Stimulated activated CD4-positive, alpha-beta T cell treated with anti-CD3 and anti-CD28 coated beads, Interleukin-15, amount 100 ng/mL, for 24 hours (primary cell): ENCODE measurements at regions not wholly inside any gene's neighbourhood (a gene's known extent, or its start where the extent isn't known, plus 50 kb on each side); places are given as distances from the start of the nearest gene placed in this dataset.

ENCODE experiments used
- DNase-seq: peaks from one replicate; pipeline ENCODE4 v3.0.0-alpha.2; 2020

DNA sequence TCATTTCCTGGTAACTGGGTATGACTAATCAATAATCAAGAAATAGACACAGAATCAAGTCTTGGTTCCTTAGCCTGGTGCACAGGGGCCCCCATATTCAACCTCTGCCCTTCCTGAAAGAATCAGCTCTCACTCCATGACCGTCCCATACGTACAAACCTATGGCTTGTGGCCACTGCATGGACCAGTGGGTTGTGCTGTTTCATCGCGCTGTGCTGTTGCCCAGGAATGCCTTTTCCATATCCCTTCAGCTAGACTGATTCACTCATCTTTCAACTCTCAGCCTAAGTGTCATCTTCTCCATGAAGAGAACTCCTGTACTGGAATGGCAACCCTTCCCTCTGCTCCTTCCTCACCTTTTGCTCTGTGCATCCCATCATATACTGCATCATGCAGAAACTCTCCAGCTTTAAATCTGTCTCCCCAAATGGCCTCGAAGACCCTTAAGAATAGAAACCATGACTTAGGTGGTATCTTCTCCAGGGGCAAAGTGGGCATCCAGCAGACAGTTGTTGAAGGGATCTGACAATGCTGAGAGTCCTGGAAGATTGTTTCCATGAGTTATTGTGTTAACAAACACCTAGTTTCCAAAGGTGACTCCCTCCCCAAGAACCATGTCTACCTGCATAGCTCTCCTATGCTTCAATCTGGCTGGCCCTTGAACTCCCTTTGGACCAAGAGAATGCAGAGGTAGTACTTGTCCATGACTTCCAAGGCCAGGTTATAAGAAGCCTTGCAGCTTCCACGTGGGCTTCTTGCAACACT is 180.8 kb downstream of the ACTL7B start:
- no peak for DNase-seq

DNA sequence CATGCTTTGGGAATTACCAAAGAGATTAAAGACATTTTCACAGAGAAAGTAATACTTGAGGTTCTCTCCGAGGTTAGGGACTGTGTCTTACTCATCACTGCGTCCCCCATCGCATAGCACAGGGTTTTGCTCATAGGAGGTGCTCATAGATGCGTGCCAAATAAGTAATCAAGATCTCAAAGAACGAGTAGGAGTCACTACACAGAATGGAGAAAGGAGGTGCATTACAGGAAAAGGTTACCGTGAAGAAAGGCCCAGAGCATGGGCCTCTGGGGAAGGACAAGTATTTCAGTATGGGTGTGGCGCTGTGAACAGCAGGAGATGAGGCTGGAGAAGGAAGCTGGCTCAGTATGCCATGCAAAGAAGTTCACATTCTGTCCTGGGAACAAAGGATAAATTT is 182.4 kb downstream of the ACTL7B start:
- no peak for DNase-seq

DNA sequence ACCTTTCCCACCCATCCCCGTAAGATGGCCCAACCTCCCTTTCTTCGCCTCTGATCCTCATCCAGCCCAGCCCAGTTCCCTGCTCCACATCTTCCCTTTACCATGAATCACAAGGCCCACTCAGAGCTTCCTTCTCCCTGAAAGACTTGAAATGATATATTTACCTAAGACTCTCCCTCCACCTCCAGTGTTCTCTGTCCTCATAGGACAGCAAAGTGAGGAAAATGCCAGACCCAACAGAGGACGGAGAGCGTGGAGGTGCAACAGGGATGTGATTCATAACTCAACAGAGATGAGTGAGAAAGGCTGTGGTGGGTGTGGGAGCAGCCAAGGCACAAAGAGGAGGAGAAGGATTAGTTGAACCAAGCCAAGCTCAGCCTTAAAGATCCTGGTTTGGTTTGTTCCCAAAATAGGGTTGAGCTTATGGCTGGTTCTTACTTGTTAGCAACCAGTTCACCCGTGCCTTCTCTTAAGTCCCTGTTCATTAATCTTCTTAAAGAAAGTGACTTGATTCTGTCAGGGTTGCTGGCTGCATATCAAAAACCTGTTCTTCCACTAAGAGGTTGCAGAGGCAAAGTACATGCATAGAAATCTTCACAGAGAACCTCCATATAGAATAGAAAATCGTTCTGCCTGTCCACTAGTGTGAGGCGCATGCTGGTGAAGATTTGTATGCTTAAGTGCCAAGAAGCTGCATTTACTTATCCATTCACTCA is 183.2 kb downstream of the ACTL7B start:
- no peak for DNase-seq

DNA sequence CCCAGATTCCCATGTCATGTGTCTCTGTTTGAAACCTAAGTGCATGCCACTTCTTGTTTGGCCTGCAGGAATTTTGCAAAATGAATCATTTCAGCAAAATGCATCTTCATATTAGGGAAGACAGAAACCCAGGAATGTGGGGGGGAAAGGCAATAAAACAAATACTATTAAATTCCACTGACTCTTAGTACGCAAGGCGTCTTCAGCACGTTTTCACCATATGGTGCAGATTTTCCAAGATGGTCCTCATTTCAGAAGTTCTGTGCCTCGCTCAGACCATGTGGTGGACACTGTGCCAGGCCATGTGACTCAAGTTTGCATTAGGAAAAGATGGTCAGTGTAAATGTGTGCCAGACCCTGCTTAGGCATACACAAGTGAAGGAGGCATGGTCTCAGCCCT is 184.0 kb downstream of the ACTL7B start:
- no peak for DNase-seq

DNA sequence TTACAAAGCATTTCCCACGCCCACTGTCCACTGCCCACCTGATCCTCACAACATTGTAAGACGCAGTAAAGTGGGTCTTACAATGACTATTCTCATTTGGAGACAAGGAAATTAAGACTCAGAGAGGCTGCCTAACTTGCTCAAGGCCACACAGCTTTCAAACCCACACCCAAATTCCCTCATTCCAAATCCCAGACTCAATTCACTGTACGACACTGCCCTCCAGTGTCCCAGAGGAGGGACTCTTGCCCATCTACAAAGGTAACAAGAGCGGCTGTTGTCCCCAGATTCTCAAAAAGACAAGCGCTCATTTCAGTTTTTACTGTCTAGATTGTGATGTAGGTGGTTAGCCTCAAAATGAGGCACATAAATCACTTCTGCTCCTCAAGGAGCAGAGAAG is 184.6 kb downstream of the ACTL7B start:
- no peak for DNase-seq

DNA sequence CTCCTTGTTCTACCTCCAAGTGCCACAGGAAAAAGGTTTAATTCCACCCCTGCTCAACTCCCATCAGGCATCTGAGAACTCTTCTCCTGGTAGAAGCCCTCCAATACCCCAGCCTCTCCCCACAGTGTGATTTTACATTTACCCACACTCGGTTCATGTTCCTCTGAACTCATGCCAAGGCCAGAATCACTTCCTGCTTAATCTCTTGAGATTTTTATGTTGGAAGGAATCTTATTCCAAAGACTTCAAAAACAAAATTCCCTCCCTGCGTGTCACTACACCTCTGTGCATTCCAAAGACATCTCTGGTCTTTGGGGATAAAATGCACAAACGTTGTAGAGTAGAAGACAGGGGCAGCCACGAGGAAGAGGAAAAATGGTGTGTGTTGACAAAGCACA is 186.8 kb downstream of the ACTL7B start:
- no peak for DNase-seq

DNA sequence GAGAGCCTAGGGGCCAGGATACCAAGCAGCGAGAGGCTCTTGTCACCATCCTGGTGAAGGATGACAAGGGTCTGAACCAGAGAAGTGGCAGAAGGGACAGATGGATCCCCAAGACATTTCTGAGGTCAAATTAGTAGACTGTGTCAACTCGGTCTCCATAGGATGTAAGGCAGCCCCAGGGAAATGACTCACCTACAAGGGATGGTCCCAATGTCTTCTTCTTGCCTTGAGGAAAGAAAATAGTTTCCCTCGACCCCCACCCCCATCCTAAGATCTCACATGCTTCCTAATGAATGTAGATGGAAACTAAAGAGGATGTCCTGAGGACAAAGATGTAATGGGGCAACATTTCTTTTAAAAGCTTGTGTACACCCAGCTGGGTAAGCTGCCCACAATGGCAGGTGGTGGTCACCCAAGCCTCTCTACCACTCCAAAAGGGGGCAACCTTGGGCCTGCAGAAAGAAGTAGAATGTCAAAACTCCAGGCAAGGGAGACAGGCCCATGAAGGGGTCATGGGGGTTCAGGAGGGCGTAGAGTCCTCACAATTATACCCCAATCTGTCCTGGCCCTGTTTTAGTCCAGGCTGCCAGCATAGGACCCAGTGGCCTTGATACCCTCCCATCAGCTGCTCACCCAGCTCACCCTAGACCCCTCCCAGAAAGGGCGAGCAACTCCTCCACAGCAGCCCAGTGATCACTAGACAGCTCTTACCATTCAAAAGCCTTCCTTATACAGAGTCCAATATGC is 187.4 kb downstream of the ACTL7B start:
- no peak for DNase-seq

DNA sequence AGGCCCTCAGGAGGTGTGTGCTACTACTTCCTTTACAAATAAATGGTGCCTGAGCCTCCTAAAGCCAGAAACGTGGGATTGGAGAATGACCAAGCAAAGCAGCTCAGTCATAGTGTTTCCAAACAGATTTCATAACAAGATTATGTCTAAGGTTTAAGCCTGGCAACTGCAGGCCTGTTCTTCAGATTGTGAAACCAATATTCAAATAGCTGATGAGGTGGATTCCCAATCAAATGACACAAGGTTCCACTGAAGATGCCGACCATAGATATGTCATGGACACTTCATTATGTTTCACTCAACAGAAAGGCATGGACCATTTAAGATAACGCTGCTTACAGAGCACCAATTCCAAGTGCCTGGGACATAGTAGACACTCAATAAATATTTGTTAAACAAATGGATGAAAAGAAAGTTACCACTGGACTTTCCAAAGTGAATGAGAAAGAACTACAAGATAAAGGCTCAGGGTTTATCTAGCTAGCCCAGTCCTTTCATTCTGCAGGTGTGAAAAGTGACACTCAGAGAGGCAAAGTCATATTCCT is 189.5 kb downstream of the ACTL7B start:
- no peak for DNase-seq

DNA sequence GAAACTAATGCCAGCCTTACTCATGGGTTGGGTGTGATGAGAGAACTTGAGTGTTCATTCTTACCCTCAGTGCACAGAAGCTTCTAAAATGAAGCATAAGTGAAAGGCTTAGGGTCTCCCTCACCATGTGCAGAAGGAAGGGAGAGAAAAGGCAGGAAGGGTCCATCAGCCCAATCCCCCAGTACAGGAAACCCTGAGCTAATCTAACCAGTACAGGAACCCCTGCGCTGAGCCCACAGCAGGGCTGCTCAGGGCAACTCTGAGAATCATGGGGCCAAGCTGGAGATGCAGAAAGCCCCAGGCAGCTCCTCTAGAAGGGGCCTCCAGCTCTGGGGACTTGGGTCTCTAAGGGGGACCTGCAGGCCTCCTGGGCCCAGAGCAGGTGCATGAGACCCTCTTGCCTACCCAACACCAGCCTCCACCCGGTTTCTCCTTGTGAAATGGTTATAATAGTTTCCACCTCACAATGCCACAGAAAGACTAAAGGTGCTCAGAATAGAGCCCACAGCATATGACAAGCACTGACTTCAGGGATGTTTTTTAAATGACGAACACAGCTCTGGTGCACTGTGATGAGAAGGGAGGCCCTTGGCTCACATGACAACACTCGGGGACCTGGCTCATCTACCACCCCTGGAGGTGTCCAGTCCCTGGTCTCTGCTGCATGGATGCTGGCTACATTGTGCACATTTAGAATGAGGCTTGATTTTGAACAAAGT is 190.1 kb downstream of the ACTL7B start:
- no peak for DNase-seq

DNA sequence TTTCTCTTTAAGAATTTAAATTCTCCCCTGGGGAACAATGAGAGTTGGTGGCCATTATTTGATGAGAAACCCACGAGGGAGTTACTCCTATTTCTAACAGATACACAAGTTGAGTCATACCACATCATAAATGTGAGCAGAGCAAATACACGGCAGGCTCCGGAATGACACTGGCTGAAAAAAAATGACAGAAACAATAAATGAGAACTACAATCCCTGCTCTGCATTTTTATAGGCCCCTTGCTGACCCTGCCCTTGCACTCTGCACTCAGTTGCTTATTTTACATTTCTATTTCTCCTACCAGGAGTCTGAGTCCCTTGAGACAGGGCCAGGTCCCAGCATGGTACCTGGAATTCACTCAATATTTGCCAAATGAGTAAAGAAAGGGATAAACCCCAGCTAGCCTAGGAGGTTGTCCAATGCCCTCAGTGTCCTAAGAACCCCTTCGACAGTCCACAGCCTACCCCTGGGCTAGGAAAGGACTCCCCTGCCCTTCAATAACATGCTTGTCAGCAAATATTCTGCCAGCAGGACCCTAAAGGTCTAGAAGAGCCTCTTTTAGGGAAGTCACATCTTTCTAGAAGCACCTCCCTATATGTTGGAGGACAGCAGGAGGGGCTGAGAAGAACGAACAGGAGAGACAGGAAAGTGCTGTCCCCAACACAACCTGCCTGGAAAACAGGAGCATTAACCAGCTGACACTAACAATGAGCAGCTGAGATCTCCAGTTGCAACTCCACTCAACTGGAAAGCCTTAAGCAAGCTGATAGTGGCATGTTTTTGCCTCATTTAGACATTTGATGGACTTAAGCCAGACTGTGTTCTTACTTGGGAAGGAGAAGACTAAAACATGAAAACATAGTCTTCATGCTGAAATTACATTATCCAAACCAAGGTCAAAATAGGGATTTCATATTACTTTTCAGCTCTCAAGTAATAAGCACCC is 191.2 kb downstream of the ACTL7B start:
- DNase-seq, result no peak

DNA sequence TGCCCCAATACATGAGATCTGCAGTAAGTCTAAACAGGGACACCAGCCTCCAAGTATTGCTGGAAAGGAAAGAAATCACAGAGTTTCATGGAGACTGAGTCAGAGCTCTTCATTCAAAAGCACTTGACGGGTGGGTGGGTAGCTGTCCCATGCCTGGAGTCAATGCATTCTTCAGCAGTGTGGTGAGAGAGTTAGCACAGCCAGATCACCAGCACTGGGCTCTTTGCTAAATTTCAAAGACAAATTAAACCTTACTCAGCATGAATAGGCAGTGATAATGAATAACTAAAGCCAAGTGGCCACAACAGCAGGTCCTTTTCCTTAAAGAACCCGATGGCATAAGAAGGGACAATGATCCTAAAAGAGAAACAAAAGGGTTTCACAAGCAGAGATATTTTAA is 192.4 kb downstream of the ACTL7B start:
- no peak for DNase-seq

DNA sequence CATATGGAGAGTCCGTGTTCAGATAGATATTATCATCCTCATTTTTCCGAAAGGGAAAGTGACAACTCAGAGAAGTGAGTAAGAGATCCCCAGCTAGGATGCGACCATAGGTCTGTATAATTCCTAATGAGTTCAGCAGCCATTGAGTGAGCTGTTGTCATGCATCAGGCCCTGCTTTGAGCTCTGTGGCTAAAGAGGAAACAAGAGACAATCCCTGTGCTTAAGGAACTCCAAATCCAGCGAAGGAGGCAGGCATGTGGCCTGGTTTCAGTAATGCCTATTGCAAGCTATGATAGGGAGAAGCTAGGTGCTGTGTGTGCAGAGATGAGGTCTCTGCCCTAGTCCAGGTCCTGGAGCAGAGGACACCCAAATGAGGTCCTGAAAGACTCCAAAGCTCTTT is 192.8 kb downstream of the ACTL7B start:
- DNase-seq, result no peak

DNA sequence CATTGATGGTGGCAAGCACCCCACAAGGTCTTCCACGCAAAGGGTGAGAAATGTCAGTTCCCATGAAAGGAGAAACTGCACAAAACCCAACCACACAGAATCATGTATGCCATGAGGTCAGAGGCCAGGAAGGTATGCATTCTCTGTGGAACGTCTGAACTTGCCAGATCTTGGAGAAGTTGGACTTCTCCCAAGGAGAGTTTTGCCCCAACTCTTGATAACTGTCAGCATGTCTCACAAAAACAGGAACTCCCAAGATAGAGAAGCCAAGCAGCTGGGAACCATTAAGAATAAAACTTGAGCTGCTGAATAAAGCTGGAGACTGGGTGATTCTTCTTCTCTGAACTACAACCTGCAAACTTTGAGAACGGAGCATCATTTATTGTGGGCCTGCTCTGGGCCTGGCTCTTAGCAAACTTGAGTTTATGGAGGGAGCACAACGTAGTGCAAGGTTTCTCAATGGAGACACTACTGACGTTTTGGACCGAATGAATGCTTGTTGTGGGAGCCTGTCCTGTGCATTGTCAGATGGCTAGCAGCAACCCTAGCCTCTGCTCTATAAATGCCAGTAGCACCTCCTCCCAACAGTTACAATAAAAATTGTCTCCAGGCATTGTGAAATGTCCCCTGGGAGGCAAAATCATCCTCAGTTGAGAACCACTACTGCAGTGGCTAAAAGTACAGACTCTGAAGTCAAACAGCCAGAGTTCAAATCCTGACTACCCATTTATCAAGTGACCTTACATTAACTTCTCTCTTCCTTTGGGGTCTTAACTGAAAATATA is 193.5 kb downstream of the ACTL7B start:
- DNase-seq, result no peak

DNA sequence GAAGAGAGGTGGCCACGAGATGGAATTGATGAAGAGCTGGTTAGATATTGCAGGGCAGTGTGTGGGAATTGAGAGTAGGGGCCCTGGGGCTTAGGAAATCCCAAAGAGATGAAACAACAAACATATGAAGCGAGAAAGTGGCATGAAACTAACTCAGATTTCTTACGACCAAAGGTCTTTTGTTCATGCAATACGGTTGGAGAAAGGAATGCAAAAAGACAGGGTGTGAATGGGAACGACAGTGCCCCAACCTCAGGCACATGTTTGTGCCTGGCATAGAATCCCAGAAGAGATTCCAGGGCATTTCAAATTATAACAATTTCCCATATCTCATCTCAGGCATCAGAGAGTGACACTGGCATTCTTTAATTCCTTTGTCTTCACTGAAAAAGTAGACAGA is 199.2 kb downstream of the ACTL7B start:
- DNase-seq, result no peak

DNA sequence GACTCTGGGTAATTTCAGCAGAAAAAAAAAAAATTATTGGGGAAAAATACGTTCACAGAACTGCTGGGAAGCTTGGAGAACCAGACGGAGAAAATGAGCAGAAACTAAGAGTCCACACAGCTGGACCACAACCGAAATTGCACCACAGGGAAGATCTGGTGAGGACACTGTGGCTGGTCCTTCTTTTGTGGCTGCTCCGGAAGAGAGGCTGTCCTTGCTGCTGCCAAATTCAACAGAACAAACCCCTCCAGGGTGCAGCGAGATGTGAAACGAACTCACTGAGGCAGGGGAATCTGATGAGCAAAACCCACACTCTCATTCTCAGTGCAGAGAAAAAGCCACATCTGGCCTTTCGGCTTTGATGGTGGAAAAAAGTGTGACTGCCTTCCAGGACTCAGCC is 200.0 kb downstream of the ACTL7B start:
- no peak for DNase-seq

DNA sequence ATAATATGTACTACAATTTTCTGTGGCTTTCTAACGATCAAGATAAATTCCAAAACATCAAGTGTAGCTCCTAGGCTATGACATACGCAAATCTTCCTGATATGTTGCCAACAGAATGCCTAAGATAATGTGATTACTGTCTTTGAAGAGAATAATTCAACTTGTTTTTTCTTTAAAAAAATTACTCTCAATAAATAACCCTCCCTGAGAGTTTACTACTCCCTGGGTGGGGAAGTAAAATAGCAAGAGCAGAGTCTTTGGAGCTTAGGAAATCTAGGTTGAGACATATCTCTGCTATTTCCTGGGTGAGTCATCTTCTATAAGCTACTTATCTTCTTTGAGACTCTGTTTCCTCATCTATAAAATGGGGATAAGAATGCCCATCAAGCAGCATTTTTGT is 201.2 kb downstream of the ACTL7B start:
- no peak for DNase-seq

DNA sequence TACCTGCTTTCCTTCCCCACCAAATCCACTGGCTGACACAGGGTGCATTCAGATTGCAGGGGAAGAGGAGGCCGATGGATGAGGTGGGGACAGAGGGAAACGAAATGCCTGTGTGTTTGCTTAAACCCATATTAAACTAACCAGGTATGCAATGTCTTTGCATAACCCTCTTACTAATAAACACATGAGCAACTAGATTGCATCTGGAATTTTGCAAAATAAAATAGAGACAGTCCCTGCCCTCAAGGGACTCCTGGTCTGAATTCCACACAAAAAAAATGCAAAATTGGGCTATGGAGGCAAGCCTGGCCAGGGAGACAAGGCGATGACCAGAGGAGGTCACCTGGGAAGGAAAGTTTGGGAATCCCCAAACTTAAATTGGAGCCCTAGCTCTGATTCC is 202.9 kb downstream of the ACTL7B start:
- no peak for DNase-seq

DNA sequence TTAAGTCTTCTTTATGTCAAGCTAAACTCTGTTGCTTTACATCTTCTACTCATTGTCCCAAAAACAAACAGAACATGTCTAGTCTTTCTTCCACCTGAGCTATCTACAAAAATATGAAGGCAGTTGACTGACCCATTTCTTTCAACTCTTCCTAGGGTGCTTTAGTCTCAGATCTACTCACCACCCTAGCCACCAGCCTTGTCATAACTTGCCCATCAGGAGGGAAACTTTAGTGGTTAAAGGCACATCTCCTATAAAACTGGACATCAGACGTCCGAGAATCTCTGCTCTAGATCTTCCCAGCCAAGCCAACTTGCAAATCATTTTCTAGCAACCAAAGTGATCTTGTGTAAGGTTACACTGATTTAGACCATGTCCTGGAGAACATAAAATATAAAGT is 205.0 kb downstream of the ACTL7B start:
- DNase-seq, result no peak

DNA sequence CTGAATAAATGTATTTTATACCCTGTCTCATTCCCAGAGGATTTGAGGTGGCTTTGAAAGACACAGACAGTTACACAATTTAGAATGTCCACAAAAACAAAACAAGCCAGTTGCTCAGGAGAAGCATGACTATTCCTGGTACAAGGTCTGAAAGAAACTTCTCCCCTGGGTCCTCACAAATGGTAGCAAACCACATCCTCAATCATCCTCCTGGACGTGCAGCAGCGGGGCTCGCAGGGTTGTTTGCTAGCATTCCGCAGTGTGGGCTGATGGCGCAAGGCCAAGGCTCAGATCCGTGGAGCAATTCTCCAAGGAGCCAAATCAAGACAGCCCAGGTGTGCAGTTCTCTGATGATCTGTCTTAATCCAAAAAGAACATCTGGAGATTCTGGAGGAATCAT is 210.3 kb downstream of the ACTL7B start:
- DNase-seq, result no peak

DNA sequence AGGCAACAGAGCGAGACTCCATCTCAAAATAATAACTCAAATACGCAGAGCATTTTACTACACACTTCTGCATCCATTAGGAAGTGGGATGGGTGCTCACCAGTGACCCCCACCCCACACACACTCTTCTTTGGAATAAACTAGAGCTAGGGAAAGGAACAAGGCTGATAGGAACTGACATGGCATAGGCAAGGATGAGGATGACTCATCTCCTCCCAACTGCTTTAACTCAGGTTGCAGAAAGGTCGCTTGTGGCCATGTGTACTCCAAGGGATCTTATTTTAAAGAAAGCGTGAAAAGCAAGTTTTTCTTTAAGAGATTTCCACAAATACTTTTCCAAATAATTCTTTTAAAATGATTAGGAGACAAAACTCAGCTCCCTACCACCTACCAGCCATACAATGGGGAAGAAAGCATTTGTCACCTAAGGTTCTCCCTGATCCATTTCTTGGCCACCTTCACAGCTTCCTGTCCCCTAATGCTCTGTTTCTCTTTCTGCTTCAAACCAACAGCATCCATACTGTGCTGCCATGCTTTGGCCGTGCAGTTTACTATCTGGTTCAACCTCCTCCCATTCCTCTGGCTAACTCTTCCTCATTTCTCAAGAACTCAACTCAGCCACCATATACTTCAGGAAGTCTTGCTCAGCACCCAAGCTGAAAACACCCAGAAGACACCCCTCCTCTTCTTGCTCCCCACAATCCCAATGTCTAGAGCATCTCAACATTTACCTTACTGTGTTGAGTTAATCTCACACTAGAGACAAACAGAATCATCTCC is 211.9 kb downstream of the ACTL7B start:
- no peak for DNase-seq
